ENCODE measurements at regions not wholly inside any gene's neighbourhood (a gene's known extent, or its start where the extent isn't known, plus 50 kb on each side); places are given as distances from the start of the nearest gene placed in this dataset.

GRCh38 chr1:36641776-36642175, 159.1 kb upstream of the CSF3R start:
- DNase-seq: no peak

GRCh38 chr1:36639461-36639860, 156.7 kb upstream of the CSF3R start:
- no peak for DNase-seq

GRCh38 chr1:36638268-36638667, 155.6 kb upstream of the CSF3R start:
- no peak for DNase-seq

- DNase-seq: no peak
Measured at GRCh38 chr1:36636206-36636605, 153.5 kb upstream of the CSF3R start.

- no peak for DNase-seq
Measured at GRCh38 chr1:36635284-36635683, 152.6 kb upstream of the CSF3R start.

GRCh38 chr1:36628804-36629203, 146.1 kb upstream of the CSF3R start:
- no peak for DNase-seq

- no peak for DNase-seq
Measured at GRCh38 chr1:36626435-36626834, 143.7 kb upstream of the CSF3R start.

- no peak for DNase-seq
Measured at GRCh38 chr1:36625935-36626310, 143.2 kb upstream of the CSF3R start.

GRCh38 chr1:36625253-36625934, 142.7 kb upstream of the CSF3R start:
- no peak for DNase-seq

- no peak for DNase-seq
Measured at GRCh38 chr1:36624466-36624865, 141.8 kb upstream of the CSF3R start.

- no peak for DNase-seq
Measured at GRCh38 chr1:36622741-36623648, 140.3 kb upstream of the CSF3R start.

- no peak for DNase-seq
Measured at GRCh38 chr1:36621531-36621930, 138.8 kb upstream of the CSF3R start.

- DNase-seq: no peak
Measured at GRCh38 chr1:36620142-36620541, 137.4 kb upstream of the CSF3R start.

- DNase-seq: no peak
Measured at GRCh38 chr1:36614991-36615390, 132.3 kb upstream of the CSF3R start.

GRCh38 chr1:36614571-36614970, 131.9 kb upstream of the CSF3R start:
- no peak for DNase-seq

- no peak for DNase-seq
Measured at GRCh38 chr1:36613721-36614120, 131.0 kb upstream of the CSF3R start.

GRCh38 chr1:36612881-36613280, 130.2 kb upstream of the CSF3R start:
- no peak for DNase-seq

- no peak for DNase-seq
Measured at GRCh38 chr1:36612121-36612520, 129.4 kb upstream of the CSF3R start.

GRCh38 chr1:36609241-36610027, 126.7 kb upstream of the CSF3R start:
- peak; percentile 95 for DNase-seq

- no peak for DNase-seq
Measured at GRCh38 chr1:36608272-36608671, 125.6 kb upstream of the CSF3R start.

GRCh38 chr1:36607263-36607651, 124.5 kb upstream of the CSF3R start:
- no peak for DNase-seq

GRCh38 chr1:36606641-36607262, 124.0 kb upstream of the CSF3R start:
- DNase-seq: no peak

Measured in NCI-H510A treated with DMSO at 0.1 percent for 48 hours (cell line).